Upper lobe of left lung (tissue), 6 donors: ENCODE measurements at regions not wholly inside any gene's neighbourhood (a gene's known extent, or its start where the extent isn't known, plus 50 kb on each side); places are given as distances from the start of the nearest gene placed in this dataset.

Experiments used
- ATAC-seq, 2 donors: fragments of 200-7000 bp; cut with Tn5 transposase; one replicate each; pipeline ENCODE4 v1.9.1; 2022; ENCODE audit warnings: mild to moderate bottlenecking in 2 of 2, moderate library complexity in 2 of 2; ENCODE audit not compliant: low FRiP score in 2 of 2
- DNase-seq, 2 donors: peaks; one replicate each; pipeline ENCODE4 v3.0.0-alpha.2; 2019 to 2020
- H3K27ac ChIP-seq, 4 donors: fragments of 200-600 bp; sonication (generic); one replicate each; pipeline ENCODE4 v1.5.1; 2016 to 2019
- H3K27me3 ChIP-seq, 4 donors: fragments of 200-600 bp; sonication (generic); one replicate each; pipeline ENCODE4 v1.5.1; 2017 to 2019
- H3K36me3 ChIP-seq, 4 donors: fragments of 200-600 bp; sonication (generic); one replicate each; pipeline ENCODE4 v1.5.1; 2016 to 2019
- H3K4me1 ChIP-seq, 4 donors: fragments of 200-600 bp; sonication (generic); one replicate each; pipeline ENCODE4 v1.5.1; 2018 to 2019
- H3K4me3 ChIP-seq, 4 donors: fragments of 200-600 bp; sonication (generic); one replicate each; pipeline ENCODE4 v1.5.1; 2017 to 2019; ENCODE audit warnings: mild to moderate bottlenecking in 2 of 4, moderate library complexity in 1 of 4
- H3K9me3 ChIP-seq, 4 donors: fragments of 200-600 bp; sonication (generic); one replicate each; pipeline ENCODE4 v1.5.1; 2018 to 2019
- CTCF ChIP-seq, 6 experiments: fragments of 450-650 bp in 4 of 6; fragments of 200-600 bp in 2 of 6; sonication (generic) in 2 of 6; IDR thresholded peaks; one replicate each; pipeline ENCODE4 v1.5.1; 2016 to 2019; ENCODE audit warnings: antibody characterized with exemption in 6 of 6
- EP300 ChIP-seq, 4 donors: sonication (generic); formaldehyde crosslinking; IDR thresholded peaks; one replicate each; pipeline ENCODE4 v1.5.1; 2017; ENCODE audit warnings: antibody characterized with exemption in 4 of 4, control low read depth in 2 of 4
- POLR2A ChIP-seq, 4 donors: fragments of 450-650 bp; IDR thresholded peaks; one replicate each; pipeline ENCODE4 v1.5.1; 2016 to 2017; ENCODE audit warnings: antibody characterized with exemption in 4 of 4, mild to moderate bottlenecking in 2 of 4
- POLR2AphosphoS5 ChIP-seq, 2 donors: sonication (generic); formaldehyde crosslinking; IDR thresholded peaks; one replicate each; pipeline ENCODE4 v1.5.1; 2017; ENCODE audit warnings: antibody characterized with exemption in 2 of 2
- WGBS, 2 donors: methylation state at CpG; one replicate each; pipeline ENCODE4 v1.1.5; 2017 to 2018; 5-methylcytosine and 5-hydroxymethylcytosine counted together
- donor health status: DM: no; HTN: no; CAD: no; lungs with moderate emphysema.
- donor health status: DM: no; HTN: yes; CAD: no; lungs with severe emphysema.

GRCh38 chr18:75115514-75115913 is 93.4 kb downstream of the PTGR3 start:
- H3K36me3 ChIP-seq, result no peaks in the 10 kb centered on the region
- no peak overlapping the region for H3K4me3 ChIP-seq
- ATAC-seq (no peak), DNase-seq (no peak)
- 53 to 63% methylated on average over 3 to 6 of the region's 6 CpGs for WGBS, 2 donors
- no peak overlapping the region for H3K27ac ChIP-seq
- no peaks in the 10 kb centered on the region for H3K27me3 ChIP-seq
- no peaks in the 10 kb centered on the region for H3K4me1 ChIP-seq
- H3K9me3 ChIP-seq, result no peaks in the 10 kb centered on the region
- TF ChIP-seq POLR2A (IDR thresholded peaks at IDR 0.05) (no peak), POLR2AphosphoS5 (IDR thresholded peaks at IDR 0.05) (no peak), CTCF (IDR thresholded peaks at IDR 0.05) (no peak), EP300 (IDR thresholded peaks at IDR 0.05) (no peak)
